SK-N-SH (cell line): ENCODE measurements at regions not wholly inside any gene's neighbourhood (a gene's known extent, or its start where the extent isn't known, plus 50 kb on each side); places are given as distances from the start of the nearest gene placed in this dataset.

Source experiments
- CTCF ChIA-PET: fragments of 300-600, 350-600 bp; formaldehyde crosslinking; extraction: SDS; loops from one replicate; lab custom pipeline; 2021; lab: Yijun Ruan, JAX
- POLR2A ChIA-PET: fragments of 350-600 bp; sonication (Branson Sonifier 250); formaldehyde crosslinking; extraction: SDS; loops from one replicate; lab custom pipeline; 2020; ENCODE audit warnings: antibody characterized with exemption, inconsistent platforms; lab: Yijun Ruan, JAX
- DNase-seq: peaks from one replicate; pipeline ENCODE4 v3.0.0; 2012
- H2AFZ ChIP-seq: fragments of 200-600 bp; sonication (generic); 2 replicates; pipeline ENCODE4 v1.8.1; 2016; ENCODE audit warnings: antibody characterized with exemption, mild to moderate bottlenecking, low read depth
- H3F3A ChIP-seq: fragments of 200-600 bp; sonication (generic); replicated peaks from 2 replicates; pipeline ENCODE3; 2016; ENCODE audit warnings: antibody characterized with exemption, mild to moderate bottlenecking; ENCODE audit not compliant: insufficient read depth
- H3K27ac ChIP-seq, 2 experiments: fragments of 200-500 bp in 1 of 2; fragments of 200-600 bp in 1 of 2; sonication (Bioruptor generic) in 1 of 2; sonication (generic), shearing (Covaris generic) in 1 of 2; 2 replicates each; pipeline versions ENCODE4 v1.5.1 to v1.6.1; 2014 to 2016; ENCODE audit warnings: low read depth in 2 of 2, inconsistent platforms in 1 of 2, low read length in 1 of 2, mild to moderate bottlenecking in 1 of 2, mixed read lengths in 1 of 2
- H3K27me3 ChIP-seq: fragments of 200-600 bp; sonication (generic), shearing (Covaris generic); 2 replicates; pipeline ENCODE4 v1.6.1; 2016; ENCODE audit warnings: mixed run types; ENCODE audit not compliant: insufficient read depth
- H3K36me3 ChIP-seq, 2 experiments: fragments of 200-500 bp in 1 of 2; fragments of 200-600 bp in 1 of 2; sonication (Bioruptor generic) in 1 of 2; sonication (generic) in 1 of 2; replicated peaks in 1 of 2; 2 replicates each; pipeline versions ENCODE3 to v1.5.1; 2014 to 2016; ENCODE audit warnings: low read length in 1 of 2, mild to moderate bottlenecking in 1 of 2; ENCODE audit not compliant: insufficient read depth in 2 of 2, control insufficient read depth in 1 of 2
- H3K4me1 ChIP-seq, 2 experiments: fragments of 200-500 bp in 1 of 2; fragments of 200-600 bp in 1 of 2; sonication (Bioruptor generic) in 1 of 2; sonication (generic), shearing (Covaris generic) in 1 of 2; 2 replicates each; pipeline versions ENCODE4 v1.5.1 to v1.6.1; 2014 to 2016; ENCODE audit warnings: low read depth in 1 of 2, low read length in 1 of 2, mixed run types in 1 of 2; ENCODE audit not compliant: insufficient read depth in 2 of 2, control insufficient read depth in 1 of 2
- H3K4me2 ChIP-seq: fragments of 200-600 bp; sonication (generic), shearing (Covaris generic); 2 replicates; pipeline ENCODE4 v1.6.1; 2017; ENCODE audit warnings: mixed run types
- H3K4me3 ChIP-seq, 2 experiments: fragments of 200-500 bp in 1 of 2; fragments of 200-600 bp in 1 of 2; sonication (Bioruptor generic) in 1 of 2; sonication (generic), shearing (Covaris generic) in 1 of 2; 2 replicates each; pipeline versions ENCODE4 v1.5.1 to v1.8.1; 2014 to 2016; ENCODE audit warnings: low read depth in 2 of 2, inconsistent platforms in 1 of 2, low read length in 1 of 2, mild to moderate bottlenecking in 1 of 2, mixed read lengths in 1 of 2, moderate library complexity in 1 of 2
- H3K79me2 ChIP-seq: fragments of 200-600 bp; sonication (generic); 2 replicates; pipeline ENCODE4 v1.8.1; 2017; ENCODE audit warnings: mild to moderate bottlenecking; ENCODE audit not compliant: insufficient read depth
- H3K9ac ChIP-seq: fragments of 200-600 bp; sonication (generic); 2 replicates; pipeline ENCODE4 v1.6.1; 2017; ENCODE audit warnings: mixed run types
- H3K9me2 ChIP-seq: fragments of 200-600 bp; sonication (generic); 2 replicates; pipeline ENCODE4 v1.6.1; 2017; ENCODE audit warnings: mixed run types
- H3K9me3 ChIP-seq: fragments of 200-600 bp; sonication (generic); 2 replicates; pipeline ENCODE4 v1.6.1; 2017; ENCODE audit warnings: mixed run types, mild to moderate bottlenecking, moderate library complexity
- H4K20me1 ChIP-seq: fragments of 200-600 bp; sonication (generic); 2 replicates; pipeline ENCODE4 v1.6.1; 2017; ENCODE audit warnings: mild to moderate bottlenecking, mixed run types; ENCODE audit not compliant: insufficient read depth
- CHD2 ChIP-seq: fragments of 150-350 bp; IDR thresholded peaks from 2 replicates; pipeline ENCODE4 v1.6.1; 2018; ENCODE audit warnings: low read length; ENCODE audit not compliant: partially characterized antibody
- EP300 ChIP-seq, 2 experiments: IDR thresholded peaks; 2 replicates each; pipeline versions ENCODE4 v1.4.0 to v1.6.1; 2012; ENCODE audit warnings: borderline replicate concordance in 1 of 2, low read depth in 1 of 2, low read length in 1 of 2
- EZH2phosphoT487 ChIP-seq: fragments of 200-600 bp; sonication (generic); IDR thresholded peaks from 2 replicates; pipeline ENCODE4 v1.6.1; 2017; ENCODE audit warnings: low read depth, mixed run types, mild to moderate bottlenecking, antibody characterized with exemption, moderate library complexity, borderline replicate concordance
- FOSL2 ChIP-seq: IDR thresholded peaks from 2 replicates; pipeline ENCODE4 v1.4.0; 2012; ENCODE audit warnings: low read depth, mild to moderate bottlenecking, moderate library complexity, borderline replicate concordance
- FOXJ3 ChIP-seq: sonication (generic); formaldehyde crosslinking; IDR thresholded peaks from 2 replicates; pipeline ENCODE4 v1.5.1; 2020; ENCODE audit warnings: mild to moderate bottlenecking, missing genetic modification reagents
- GATA2 ChIP-seq: sonication (generic); formaldehyde crosslinking; IDR thresholded peaks from 2 replicates; pipeline ENCODE4 v1.5.0; 2020; ENCODE audit warnings: mild to moderate bottlenecking, missing genetic modification reagents
- MEF2A ChIP-seq: IDR thresholded peaks from 2 replicates; pipeline ENCODE4 v1.4.0; 2012; ENCODE audit warnings: low read depth, borderline replicate concordance
- MXI1 ChIP-seq: IDR thresholded peaks from 2 replicates; pipeline ENCODE4 v1.6.1; 2012; ENCODE audit warnings: mild to moderate bottlenecking, low read depth, low read length, improper control_type of control experiment
- NRF1 ChIP-seq: IDR thresholded peaks from 2 replicates; pipeline ENCODE4 v1.6.1; 2012; ENCODE audit warnings: low read depth, mild to moderate bottlenecking, low read length
- POLR2AphosphoS5 ChIP-seq: IDR thresholded peaks from 2 replicates; pipeline ENCODE4 v1.6.1; 2012; ENCODE audit warnings: low read depth, low read length
- RAD21 ChIP-seq: IDR thresholded peaks from 2 replicates; pipeline ENCODE4 v1.6.1; 2012; ENCODE audit warnings: mild to moderate bottlenecking, low read length
- RCOR1 ChIP-seq: fragments of 150-350 bp; IDR thresholded peaks from 2 replicates; pipeline ENCODE4 v1.6.1; 2017; ENCODE audit warnings: antibody characterized with exemption, low read length
- REST ChIP-seq: IDR thresholded peaks from 2 replicates; pipeline ENCODE4 v1.6.1; 2012; ENCODE audit warnings: mild to moderate bottlenecking, low read depth, low read length, moderate library complexity
- RXRA ChIP-seq: IDR thresholded peaks from 2 replicates; pipeline ENCODE4 v1.4.0; 2012; ENCODE audit warnings: low read depth, mild to moderate bottlenecking, borderline replicate concordance
- SMC3 ChIP-seq: IDR thresholded peaks from 2 replicates; pipeline ENCODE4 v1.6.1; 2012; ENCODE audit warnings: low read depth, low read length, improper control_type of control experiment
- TCF12 ChIP-seq: IDR thresholded peaks from 2 replicates; pipeline ENCODE4 v1.4.0; 2012
- TEAD4 ChIP-seq: IDR thresholded peaks from 2 replicates; pipeline ENCODE4 v1.4.0; 2012; ENCODE audit warnings: mild to moderate bottlenecking, borderline replicate concordance; ENCODE audit not compliant: insufficient read depth
- YY1 ChIP-seq: IDR thresholded peaks from 2 replicates; pipeline ENCODE4 v1.4.0; 2012; ENCODE audit warnings: low read depth, mild to moderate bottlenecking
- WGBS: methylation state at CpG from one replicate; pipeline ENCODE4 v1.1.6; 2017; ENCODE audit warnings: low lambda C conversion rate; 5-methylcytosine and 5-hydroxymethylcytosine counted together
- TF ChIP-seq, protein P1 (sequence below): fragments of 150-350 bp; IDR thresholded peaks from 2 replicates; pipeline ENCODE4 v1.6.1; 2017; ENCODE audit warnings: antibody characterized with exemption, low read length, low read depth, borderline replicate concordance
- TF ChIP-seq, protein P2 (sequence below): IDR thresholded peaks from 2 replicates; pipeline ENCODE4; 2012

DNA sequence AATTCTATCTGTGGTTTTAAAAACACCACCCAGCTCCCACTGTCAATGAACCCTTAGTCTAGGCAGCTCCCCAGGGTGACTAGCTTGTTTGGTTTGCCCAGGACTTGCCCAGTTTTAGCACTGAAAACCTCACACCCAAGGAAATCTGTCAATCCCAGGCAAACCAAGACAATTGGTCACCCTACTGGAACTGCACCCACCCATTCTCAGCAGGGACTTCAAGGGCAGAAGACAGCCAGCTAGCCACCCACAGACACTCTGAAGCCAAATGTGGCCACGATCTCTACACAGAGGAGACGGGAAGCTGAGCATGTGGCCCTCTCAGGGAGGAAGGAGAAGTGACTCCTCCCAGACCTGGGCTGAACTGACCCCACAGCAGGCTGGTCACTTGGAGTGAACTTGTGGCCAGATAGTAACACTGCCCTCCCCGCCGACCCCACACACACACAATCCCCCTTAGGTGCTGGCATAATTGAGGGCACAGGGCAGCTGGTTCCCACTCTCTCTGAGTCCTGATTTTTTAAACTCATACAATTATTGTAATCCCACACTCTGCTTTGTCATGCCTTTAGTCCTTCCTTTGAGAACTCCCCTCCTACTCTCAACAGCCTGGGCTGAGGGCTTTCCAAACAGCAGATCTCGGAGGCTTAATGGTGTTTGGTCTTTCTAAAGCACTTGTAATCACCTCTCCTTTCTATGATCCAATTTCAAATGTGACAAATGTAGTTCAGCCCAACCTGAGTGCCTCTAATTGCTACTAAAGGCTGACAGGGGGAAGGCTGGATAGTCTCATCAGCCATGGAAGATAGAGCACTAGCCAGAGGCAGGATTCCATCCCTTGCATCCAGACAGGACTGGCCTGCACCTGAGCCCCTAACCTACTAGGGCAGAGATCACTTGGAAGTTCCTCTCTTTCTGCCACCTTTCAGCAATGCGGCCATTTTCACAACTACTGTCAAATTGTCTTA lies 74.7 kb upstream of the DRD2 start:
- Histone ChIP-seq H3K27ac (peak overlapping the region in 1 of 2 experiments; percentile 97; a peak in 2 of 4 replicates), H3K36me3 (no peaks in the 10 kb centered on the region), H3F3A (peaks cover 3% of the 10 kb centered on the region), H4K20me1 (no peaks in the 10 kb centered on the region), H2AFZ (no peak overlapping the region), H3K9me2 (no peaks in the 10 kb centered on the region), H3K79me2 (no peaks in the 10 kb centered on the region), H3K9ac (no peak overlapping the region), H3K4me3 (no peak overlapping the region), H3K4me2 (no peak overlapping the region), H3K4me1 (peaks cover 0 to 35% of the 10 kb centered on the region in 2 experiments; a peak in 3 of 4 replicates), H3K27me3 (no peaks in the 10 kb centered on the region), H3K9me3 (no peaks in the 10 kb centered on the region)
- ChIA-PET POLR2A (interaction anchor here (0.7 kb wide), 1 partner anchor 41 kb away, joined by 3 read pairs; no protein-coding TSS in a partner anchor), CTCF (interaction anchor here (0.8 to 5.0 kb wide), 3 partner anchors 9 to 181 kb away, joined by 3 to 26 read pairs (median 3); no protein-coding TSS in a partner anchor)
- WGBS: 41% methylated on average over 6 of the region's 6 CpGs
- TF ChIP-seq FOSL2 (no peak), GATA2 (CRISPR knock-in tag) (peak; percentile 80), CHD2 (peak; percentile 61), YY1 (no peak), MEF2A (no peak), MXI1 (peak; percentile 49; the same call in 1 of the 2 replicates), RXRA (no peak), RAD21 (peak; percentile 1; the same call in 1 of the 2 replicates), EP300 (IDR thresholded peaks at IDR 0.05; ENCODE audit: borderline replicate concordance in 1 of 2, low read depth in 1 of 2, low read length in 1 of 2) (peak in 1 of 2 experiments; percentile 93; a peak in 2 of 4 replicates), EZH2phosphoT487 (no peak), TCF12 (no peak), FOXJ3 (CRISPR knock-in tag) (0 out of 2 replicates have a peak, but pooled peaks have one; percentile 34), RCOR1 (peak; percentile 83; the same call in 1 of the 2 replicates), NRF1 (no peak)
- TF ChIP-seq, protein P1, sequence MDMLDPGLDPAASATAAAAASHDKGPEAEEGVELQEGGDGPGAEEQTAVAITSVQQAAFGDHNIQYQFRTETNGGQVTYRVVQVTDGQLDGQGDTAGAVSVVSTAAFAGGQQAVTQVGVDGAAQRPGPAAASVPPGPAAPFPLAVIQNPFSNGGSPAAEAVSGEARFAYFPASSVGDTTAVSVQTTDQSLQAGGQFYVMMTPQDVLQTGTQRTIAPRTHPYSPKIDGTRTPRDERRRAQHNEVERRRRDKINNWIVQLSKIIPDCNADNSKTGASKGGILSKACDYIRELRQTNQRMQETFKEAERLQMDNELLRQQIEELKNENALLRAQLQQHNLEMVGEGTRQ: no peak
- peak; percentile 44 for DNase-seq

- CTCF ChIA-PET: interaction anchor here (0.8 to 0.9 kb wide), 2 partner anchors 9 to 182 kb away, joined by 3 read pairs; no protein-coding TSS in a partner anchor
- H3K9ac ChIP-seq: no peak overlapping the region
- TF ChIP-seq, protein P2, sequence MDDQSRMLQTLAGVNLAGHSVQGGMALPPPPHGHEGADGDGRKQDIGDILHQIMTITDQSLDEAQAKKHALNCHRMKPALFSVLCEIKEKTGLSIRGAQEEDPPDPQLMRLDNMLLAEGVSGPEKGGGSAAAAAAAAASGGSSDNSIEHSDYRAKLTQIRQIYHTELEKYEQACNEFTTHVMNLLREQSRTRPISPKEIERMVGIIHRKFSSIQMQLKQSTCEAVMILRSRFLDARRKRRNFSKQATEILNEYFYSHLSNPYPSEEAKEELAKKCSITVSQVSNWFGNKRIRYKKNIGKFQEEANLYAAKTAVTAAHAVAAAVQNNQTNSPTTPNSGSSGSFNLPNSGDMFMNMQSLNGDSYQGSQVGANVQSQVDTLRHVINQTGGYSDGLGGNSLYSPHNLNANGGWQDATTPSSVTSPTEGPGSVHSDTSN: no peak
- TF ChIP-seq CHD2: no peak
- TF ChIP-seq REST: no peak
- TF ChIP-seq EZH2phosphoT487: no peak
- no peak for TF ChIP-seq POLR2AphosphoS5
- no peak for TF ChIP-seq TEAD4
- TF ChIP-seq SMC3: no peak
Measured at GRCh38 chr11:113549061-113549460, 73.9 kb upstream of the DRD2 start.

More at GRCh38 chr11:113549061-113549460, 73.9 kb upstream of the DRD2 start:
- peak overlapping the region in 1 of 2 experiments; percentile 97; a peak in 2 of 4 replicates for H3K27ac ChIP-seq
- no peaks in the 10 kb centered on the region for H3K36me3 ChIP-seq
- no peaks in the 10 kb centered on the region for H3K79me2 ChIP-seq
- POLR2A ChIA-PET: interaction anchor here (0.7 kb wide), 1 partner anchor 42 kb away, joined by 3 read pairs; no protein-coding TSS in a partner anchor
- H3K27me3 ChIP-seq: no peaks in the 10 kb centered on the region
- no peaks in the 10 kb centered on the region for H4K20me1 ChIP-seq
- peaks cover 0 to 27% of the 10 kb centered on the region in 2 experiments; a peak in 3 of 4 replicates for H3K4me1 ChIP-seq
- no peak overlapping the region for H3K4me2 ChIP-seq
- no peak overlapping the region for H2AFZ ChIP-seq
- no peak for DNase-seq
- H3F3A ChIP-seq: peaks cover 3% of the 10 kb centered on the region
- H3K4me3 ChIP-seq: no peak overlapping the region
- no peaks in the 10 kb centered on the region for H3K9me3 ChIP-seq
- WGBS: 38% methylated on average over 3 of the region's 3 CpGs
- no peaks in the 10 kb centered on the region for H3K9me2 ChIP-seq
